HUDEP-2 (cell line): ENCODE measurements at regions not wholly inside any gene's neighbourhood (a gene's known extent, or its start where the extent isn't known, plus 50 kb on each side); places are given as distances from the start of the nearest gene placed in this dataset.

Experiments
- DNase-seq, 76 experiments: peaks; one replicate each; lab custom pipeline; 2025; ENCODE audit not compliant: unreplicated experiment in 76 of 76; lab: John Stamatoyannopoulos, UW

DNA sequence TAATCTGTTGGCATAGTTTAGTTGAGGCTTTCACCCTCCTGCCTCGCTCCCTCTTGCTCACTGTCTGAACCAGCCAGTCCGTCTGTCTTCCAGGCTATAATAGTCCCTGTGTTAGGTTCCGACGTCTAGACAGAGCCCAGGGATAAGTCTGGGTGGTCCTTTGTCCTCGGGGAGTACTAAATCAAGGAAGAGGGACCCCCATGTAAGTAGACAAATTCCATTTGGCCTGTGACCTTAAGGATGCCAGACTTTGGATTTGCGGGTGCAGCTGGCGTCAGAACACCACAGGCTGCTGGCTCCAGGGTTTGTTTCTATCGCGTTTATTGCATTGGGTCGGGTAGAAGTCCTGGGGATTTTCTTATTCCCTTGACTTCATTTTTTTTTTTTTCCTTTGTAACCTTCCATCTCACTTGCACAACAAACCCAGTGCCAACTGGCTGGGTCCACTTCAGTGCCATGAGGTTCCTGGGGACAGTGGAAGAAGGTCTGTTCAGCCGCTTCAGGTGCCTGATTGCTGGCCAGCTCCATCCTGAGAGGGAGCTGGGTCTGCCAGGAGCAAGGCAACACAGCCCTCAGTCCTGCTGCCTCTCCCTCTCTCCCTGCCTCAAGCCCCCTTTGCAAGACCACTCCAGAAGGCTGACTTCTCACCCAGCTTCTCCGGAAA is 95.4 kb upstream of the KLHL25 start:
- no peak for DNase-seq

GRCh38 chr15:85890620-85890980 is 95.9 kb upstream of the KLHL25 start:
- no peak for DNase-seq

DNA sequence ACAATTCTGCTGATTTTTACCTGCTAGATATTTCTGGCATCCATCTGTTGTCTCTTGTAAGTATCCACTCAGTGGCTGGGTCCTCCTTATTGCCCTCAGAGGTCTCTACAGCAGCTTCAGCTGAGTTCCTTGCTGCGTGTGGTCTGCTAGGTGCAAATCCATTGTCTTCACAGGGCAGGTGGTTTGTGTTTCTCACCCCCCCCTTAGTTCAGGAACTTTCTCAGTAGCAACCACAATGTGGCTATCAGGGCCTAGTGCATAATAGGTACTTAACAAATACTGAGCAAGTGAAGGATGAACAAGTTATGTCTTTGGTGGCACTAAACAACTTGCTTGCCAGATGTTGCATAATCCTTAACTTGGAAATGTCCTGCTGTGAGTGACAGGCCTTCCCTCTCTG is 96.7 kb upstream of the KLHL25 start:
- no peak for DNase-seq

- no peak for DNase-seq
Measured at GRCh38 chr15:85892232-85892631, 97.5 kb upstream of the KLHL25 start.

GRCh38 chr15:85897207-85897894 is 102.6 kb upstream of the KLHL25 start:
- no peak for DNase-seq

DNA sequence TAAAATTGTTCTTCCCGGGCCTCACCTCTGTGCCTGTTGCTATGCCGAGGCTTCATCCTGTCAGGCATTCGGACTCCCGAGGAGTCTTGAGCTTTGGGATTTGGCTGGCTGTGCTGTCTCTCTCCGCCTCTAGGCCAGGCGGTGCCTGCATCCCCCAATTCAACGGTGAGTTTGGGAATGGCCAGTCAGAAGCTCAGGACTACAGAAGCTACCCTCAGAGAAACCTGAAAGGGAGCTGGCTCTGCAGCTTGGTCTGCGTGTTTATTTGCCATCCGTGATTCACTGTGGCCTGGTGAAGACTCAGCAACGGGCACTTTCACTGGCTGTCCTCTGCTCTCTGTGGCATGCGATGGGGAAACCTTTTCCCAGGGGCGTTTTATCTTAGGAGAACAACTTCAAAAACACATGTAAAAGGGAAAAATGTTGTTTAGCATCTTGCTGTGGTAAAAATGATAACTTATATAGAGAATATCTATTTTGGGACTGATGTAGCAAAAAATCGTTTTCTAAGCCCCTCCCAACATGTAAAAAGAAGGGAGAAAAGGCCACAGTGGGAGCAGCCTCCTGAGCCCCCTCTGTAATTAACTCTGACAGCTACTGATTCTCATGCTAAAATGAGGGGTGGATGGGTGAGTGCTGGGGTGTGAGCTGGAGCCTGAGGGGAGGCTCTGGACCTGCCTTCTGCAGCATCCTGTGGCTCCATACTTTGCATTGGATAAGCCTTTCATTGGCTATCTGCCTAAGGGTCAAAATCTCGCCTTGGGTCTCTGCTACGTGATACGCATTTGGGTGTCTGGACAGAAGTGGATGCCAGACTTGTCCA is 103.4 kb upstream of the KLHL25 start:
- DNase-seq: no peak

DNA sequence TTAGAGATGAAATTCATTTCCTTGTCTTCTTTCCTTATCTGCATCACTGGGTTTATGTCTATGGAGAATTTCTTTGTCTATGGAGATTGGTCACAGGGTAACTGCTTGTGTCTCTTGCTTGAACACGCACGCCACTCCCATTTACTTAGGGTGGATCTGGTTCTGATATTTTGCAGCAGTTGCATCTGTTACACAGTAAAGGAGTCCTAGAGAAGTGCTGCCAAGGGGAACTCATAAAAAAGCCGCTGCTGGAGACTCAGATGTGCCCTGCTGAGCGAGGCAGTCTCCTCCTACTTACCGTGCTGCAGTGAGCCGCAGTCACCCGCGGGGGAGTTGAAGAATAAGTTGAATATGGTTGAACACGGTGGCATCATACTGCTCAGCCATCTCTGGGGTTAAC is 105.2 kb upstream of the KLHL25 start:
- no peak for DNase-seq

DNA sequence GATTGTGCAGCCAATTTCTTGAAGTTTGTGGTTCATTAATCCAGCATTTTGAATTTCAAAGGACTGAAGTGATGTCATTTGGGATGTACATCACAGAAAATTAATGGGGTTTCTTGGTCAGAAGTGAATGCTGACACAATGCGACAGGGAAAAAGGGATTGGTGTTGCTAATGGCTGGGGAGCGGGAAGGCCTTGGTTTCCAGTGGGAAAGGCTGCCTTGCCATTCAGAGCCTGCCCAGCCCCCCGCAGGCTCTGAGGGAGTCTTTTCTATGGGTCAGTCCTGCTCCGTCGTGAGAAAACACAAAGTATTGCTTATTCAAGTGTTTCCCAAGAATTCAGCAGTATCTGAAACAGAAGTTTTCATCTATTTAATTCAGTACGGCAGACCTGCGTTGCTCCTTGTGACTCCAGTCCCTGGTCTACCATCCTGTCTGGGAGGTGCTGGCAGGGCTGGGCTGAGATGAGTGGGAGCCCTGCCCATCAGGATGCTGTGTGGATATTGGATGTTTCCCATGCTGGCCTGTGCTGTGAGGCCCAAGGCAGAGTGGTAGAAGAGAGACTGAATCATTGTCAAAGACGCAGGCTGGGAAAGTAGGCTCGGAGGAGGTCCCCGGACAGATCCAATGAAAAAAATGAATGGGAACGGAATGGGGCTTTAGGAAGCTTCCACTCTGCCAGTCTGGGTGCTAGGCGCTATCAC is 111.2 kb upstream of the KLHL25 start:
- DNase-seq: no peak

DNA sequence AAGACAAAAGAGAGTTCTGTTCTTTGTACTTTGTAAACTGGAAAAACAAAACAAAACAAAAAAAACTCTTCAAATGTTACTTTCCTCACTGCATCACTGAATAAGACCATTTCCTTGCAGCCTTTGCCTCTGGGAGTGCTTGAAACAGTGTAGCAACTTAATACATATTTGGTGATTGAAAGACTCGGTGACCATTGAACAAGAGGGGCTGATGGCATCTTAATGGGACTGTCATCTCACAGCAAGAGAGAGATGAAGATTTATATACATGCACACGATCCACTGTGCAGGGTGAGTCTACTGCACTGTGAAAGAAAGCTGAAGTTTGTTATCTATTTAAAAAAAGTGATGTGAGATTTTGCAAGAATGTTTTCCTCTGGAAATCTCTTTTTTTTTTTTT is 111.9 kb upstream of the KLHL25 start:
- no peak for DNase-seq

DNA sequence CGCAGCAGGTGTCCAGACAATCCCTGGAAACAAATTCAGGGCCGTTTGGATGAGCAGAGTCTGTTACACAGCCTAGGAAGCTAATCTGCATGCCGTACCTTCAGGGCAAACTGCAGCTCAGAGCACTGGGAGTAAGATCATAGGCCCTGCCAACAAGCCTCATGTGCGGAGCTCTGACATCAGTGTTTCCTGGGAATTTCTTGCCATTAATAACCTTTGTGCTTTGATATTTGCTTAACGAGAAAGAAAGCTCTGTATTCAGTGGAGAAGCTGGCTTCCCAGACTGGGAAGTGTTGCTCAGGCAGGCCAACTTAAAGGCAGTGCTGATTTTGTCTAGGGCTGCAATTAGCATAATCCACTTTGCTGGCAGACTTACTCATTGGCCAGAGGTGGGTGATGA is 116.1 kb upstream of the KLHL25 start:
- DNase-seq: no peak

- no peak for DNase-seq
Measured at GRCh38 chr15:85913461-85913860, 118.7 kb upstream of the KLHL25 start.

GRCh38 chr15:85920956-85921355 is 126.2 kb upstream of the KLHL25 start:
- no peak for DNase-seq

GRCh38 chr15:85924088-85924487 is 129.4 kb upstream of the KLHL25 start:
- DNase-seq: no peak

- no peak for DNase-seq
Measured at GRCh38 chr15:85925649-85926237, 131.0 kb upstream of the KLHL25 start.

- DNase-seq: no peak
Measured at GRCh38 chr15:85926834-85927233, 132.1 kb upstream of the KLHL25 start.

DNA sequence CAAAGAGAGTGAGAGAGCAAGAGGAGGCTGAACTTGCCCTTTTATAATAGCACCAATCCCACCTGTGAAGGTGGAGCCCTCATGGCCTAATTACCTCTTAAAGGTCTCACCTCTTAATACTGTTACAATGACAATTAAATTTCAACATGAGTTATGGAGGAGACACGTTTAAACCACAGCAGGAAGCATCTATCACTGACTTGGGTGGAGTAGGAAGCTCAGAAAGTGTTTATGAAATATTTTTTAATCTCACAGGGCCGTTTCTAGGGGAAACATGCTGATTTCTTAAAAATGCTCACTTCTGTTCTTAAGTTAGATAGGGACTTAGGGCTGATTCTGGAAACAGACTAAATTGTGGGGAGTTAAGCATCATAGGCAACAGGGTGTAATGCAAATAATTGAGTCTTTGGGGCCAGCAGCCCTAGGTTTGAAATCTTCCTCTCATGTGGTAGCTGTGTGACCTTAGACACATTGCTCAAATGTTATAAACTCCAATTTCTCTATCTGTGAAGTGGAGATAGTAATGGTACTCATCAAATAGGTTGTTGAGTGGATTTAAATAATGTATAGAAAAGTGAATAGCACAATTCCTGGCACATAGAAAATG is 133.3 kb upstream of the KLHL25 start:
- no peak for DNase-seq

DNA sequence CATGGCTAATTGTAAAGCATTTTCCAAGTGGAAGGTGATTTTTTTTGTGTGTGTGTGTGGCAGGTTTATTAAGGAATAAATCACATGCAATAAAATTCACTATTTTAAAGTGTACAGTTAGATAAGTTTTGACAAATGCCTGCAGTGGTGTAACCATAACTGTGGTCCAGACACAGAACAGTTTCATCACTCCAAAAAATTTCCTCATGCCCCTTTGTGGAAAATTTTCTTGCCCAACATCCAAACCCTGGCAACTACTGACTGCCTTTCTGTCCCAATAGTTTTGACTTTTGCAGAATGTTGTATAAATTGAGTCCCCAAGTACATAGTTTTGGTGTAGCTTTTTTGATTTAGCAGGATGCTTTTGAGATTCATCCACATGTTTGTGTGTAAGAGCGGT is 135.1 kb upstream of the KLHL25 start:
- DNase-seq: no peak

- DNase-seq: no peak
Measured at GRCh38 chr15:85932391-85932790, 137.7 kb upstream of the KLHL25 start.

- DNase-seq: no peak
Measured at GRCh38 chr15:85934691-85935090, 140.0 kb upstream of the KLHL25 start.

- DNase-seq: no peak
Measured at GRCh38 chr15:85935182-85935581, 140.5 kb upstream of the KLHL25 start.
